ENCODE measurements at regions not wholly inside any gene's neighbourhood (a gene's known extent, or its start where the extent isn't known, plus 50 kb on each side); places are given as distances from the start of the nearest gene placed in this dataset.

DNA sequence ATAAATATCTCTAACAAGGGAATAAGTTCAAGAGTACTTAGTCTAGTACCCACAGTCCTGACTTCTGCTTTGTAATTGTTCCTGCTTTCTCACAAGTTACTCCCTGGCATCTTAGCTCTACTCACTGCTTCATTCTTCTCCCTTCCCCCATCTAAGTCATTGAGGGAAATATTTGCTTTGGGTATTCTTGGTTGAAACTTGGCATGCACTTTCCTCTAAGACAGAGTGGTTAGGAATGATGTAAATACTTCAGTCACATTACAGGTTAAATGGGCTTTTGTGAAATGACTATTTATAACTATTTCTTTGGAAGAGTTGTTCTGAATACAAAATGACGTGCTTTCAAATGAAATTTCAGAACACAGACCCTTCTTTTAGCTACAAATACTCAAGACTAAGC, 67.7 kb upstream of the PLEKHG1 start:
- TF ChIP-seq, protein P1, sequence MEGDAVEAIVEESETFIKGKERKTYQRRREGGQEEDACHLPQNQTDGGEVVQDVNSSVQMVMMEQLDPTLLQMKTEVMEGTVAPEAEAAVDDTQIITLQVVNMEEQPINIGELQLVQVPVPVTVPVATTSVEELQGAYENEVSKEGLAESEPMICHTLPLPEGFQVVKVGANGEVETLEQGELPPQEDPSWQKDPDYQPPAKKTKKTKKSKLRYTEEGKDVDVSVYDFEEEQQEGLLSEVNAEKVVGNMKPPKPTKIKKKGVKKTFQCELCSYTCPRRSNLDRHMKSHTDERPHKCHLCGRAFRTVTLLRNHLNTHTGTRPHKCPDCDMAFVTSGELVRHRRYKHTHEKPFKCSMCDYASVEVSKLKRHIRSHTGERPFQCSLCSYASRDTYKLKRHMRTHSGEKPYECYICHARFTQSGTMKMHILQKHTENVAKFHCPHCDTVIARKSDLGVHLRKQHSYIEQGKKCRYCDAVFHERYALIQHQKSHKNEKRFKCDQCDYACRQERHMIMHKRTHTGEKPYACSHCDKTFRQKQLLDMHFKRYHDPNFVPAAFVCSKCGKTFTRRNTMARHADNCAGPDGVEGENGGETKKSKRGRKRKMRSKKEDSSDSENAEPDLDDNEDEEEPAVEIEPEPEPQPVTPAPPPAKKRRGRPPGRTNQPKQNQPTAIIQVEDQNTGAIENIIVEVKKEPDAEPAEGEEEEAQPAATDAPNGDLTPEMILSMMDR (conservative IDR thresholded peaks at IDR 0.05 in 1 of 2, IDR thresholded peaks at IDR 0.05 in 1 of 2; ENCODE audit: low read depth in 1 of 2, low read length in 2 of 2), result no peak
- no peak for TF ChIP-seq EZH2 (IDR thresholded peaks at IDR 0.05; ENCODE audit: low read length, missing control alignments)
